ENCODE measurements at regions not wholly inside any gene's neighbourhood (a gene's known extent, or its start where the extent isn't known, plus 50 kb on each side); places are given as distances from the start of the nearest gene placed in this dataset.
"Not testable (repeated sequence)": the region's sequence is repeated elsewhere in the genome, so short reads cannot be mapped to it uniquely, and the experiment has no call there.

DNA sequence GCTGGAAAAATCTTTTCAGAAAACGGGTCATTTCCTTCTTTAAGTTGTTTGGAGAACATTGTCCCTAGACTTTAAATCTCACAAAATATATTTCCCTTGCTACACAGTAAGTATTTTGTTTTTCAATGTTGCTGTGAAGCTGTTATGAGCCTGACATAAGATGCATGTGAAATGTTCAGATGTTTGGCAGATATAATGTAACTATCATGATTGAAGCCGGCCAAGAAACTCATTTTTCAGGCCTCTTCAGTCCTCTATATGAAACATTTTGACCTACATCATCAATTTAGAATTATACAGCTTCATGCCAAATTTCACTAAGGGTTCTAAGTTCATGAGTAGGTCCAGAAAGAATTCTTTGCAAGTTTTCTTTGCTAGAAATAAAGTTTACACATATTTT is 133.8 kb downstream of the JRKL start:
- no peak for FAIRE-seq

DNA sequence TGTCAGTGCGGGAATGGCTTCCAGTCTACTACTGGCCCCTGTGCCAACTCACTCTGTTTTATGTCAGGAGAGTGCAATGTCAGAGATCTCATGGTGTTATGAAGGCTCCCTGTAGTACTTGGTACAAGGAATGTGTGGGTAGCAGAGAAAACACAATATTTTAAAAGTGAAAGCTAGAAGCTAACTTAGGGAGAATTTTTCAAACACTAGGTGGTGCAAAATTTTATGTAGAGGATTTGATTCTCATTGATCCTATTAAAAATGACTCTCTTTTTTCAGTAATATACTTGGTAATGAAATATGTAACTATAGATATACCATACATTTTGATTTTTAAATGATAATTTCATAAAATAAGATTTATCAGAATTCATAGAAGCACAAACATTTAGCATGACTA is 134.7 kb downstream of the JRKL start:
- no peak for FAIRE-seq

DNA sequence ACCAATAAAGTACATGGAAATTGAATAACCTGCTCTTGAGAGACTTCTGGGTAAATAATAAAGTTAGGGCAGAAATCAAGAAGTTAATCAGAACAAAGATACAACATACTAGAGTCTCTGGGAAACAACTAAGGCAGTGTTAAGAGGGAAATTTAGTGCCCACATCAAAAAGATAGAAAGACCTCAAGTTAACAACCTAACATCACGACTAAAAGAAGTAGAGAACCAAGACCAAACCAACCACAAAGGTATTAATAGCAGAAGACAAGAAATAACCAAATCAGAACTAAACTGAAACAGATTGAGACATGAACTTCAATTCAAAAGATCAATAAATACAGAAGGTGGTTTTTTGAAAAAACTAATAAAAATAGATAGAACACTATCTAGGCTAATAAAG is 140.7 kb downstream of the JRKL start:
- FAIRE-seq = no peak

DNA sequence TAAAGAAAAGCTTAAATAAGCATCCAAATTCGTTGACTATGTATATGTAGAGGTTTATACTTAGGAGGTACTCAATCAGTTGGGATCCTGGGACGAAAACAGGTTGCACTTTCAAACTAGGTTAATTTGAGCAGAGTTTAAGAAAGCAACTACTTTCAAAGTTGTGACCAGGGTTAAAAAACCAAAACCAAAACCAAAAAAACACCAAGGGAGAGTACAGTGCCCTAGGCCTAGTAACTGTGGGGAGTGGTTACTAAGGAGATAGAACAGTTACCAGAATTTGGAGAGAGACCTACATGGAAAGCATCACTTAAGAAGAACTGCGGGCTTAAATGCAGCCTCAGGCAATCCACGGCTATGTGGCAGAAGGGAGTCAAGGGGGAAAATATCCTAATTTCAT is 148.3 kb downstream of the JRKL start:
- FAIRE-seq = no peak

DNA sequence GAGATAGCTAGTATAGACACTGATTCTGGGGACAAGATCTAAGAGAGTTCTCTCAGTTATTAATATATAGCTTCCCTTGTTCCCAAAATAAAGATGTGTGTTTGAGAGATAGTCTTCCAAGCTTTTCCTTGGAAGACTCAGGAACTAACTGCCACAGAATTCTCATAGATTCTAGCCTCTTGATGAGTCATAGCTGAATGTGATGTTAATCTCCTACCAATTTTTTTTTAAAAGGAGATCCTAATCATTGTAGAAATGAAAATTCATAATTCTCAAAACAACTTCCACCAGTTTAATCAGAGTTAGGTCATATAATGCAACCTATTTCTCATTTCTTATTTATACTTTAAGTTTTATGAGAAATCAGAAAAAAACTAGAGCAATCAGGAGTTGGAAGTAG is 148.8 kb downstream of the JRKL start:
- FAIRE-seq = no peak

DNA sequence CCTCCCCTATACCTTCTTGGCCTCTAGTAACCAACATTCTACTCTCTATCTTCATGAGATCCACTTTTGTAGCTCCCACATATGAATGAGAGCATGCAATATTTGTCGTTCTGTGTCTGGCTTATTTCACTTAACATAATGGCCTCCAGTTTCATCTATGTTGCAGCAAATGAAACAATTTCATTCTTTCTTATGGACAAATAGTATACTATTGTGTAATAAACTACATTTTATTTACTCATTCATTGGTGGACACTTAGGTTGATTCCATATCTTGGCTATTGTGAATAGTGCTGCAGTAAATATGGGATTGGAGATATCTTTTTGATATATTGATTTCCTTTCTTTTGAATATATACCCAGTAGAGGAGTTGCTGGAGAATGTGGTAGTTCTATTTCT is 151.1 kb downstream of the JRKL start:
- no peak for FAIRE-seq

DNA sequence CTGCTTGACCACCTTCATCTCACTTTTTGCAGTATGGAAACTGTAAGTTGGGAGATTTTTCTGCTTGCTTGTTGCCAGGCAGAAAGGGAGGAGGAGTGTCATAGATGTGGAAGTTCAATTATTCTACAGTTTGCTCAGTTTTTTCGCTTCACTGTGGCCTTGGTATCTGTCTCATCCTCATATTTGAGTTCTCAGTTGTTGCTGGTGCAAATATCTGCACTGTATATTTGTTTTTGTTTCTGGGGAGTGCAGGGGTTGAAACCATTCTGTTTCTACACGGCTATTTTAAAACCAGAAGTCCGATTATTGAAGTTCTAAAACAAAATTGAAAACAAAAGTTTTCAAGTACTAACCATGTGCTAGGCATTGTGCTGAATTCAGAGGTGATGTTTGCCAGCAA is 153.4 kb downstream of the JRKL start:
- no peak for FAIRE-seq

DNA sequence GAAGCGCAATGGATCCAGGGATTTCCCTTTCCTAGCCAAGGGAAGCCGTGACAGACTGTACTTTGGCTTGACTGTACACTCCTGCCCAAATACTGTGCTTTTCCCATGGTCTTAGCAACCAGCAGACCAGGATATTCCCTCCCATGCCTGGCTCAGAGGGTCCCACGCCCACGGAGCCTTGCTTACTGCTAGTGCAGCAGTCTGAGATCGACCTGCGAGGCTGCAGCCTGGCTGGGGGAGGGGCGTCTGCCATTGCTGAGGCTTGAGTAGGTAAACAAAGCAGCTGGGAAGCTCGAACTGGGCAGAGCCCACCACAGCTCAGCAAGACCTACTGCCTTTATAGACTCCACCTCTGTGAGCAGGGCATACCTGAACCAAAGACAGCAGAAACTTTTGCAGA is 155.4 kb downstream of the JRKL start:
- FAIRE-seq = not testable (repeated sequence)

DNA sequence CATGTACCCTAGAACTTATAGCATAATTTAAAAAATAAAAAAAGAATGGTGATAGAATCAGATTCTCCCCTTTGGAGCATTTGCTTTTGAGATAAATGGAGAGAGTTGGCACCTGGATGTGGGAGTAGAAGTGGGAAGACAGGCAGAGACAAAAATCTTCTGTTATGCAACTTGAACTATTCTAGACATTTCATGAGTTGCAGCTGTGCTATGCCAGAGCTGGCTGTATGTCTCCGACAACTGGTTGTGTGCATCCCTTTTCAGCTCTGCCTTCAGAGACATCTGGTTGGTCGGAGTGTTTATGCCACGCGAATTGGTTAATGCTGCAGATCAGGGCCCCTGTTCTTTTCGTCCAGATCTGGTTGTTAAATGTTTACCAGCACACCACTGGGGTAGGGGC is 161.3 kb downstream of the JRKL start:
- no peak for FAIRE-seq

DNA sequence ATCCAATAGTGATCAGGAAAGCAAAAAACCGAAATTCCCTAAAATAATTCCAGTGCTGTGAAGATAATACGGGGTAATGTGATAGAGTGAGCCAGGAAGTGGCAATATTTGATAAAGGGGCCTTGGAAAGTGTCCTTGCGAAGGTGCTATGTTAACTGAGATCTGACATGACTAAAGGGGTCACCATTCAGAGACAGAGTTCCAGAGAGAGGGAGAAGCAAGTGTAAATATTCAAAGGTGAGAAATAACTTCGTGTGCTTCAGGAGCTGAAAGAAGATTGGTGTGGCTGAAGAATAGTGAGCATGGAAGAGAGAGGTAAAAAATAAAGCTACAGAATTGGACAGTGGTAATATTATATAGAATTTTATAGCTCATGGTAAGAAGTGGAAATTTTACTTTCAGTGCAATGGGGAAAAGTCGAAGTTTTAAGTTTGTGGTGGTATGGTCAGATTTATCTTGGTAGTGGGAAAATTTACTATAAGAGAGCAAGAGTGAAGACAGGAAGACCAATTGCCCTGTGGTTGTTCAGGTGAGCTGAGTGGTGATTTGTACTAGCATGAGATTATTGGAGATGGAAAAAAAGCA is 164.5 kb downstream of the JRKL start:
- FAIRE-seq = no peak

DNA sequence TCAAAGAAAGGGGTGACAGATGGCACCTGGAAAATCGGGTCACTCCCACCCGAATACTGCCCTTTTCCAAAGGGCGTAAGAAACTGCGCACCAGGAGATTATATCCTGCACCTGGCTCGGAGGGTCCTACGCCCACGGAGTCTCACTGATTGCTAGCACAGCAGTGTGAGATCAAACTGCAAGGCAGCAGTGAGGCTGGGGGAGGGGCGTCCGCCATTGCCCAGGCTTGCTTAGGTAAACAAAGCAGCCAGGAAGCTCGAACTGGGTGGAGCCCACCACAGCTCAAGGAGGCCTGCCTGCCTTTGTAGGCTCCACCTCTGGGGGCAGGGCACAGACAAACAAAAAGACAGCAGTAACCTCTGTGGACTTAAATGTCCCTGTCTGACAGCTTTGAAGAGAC is 166.0 kb downstream of the JRKL start:
- not testable (repeated sequence) for FAIRE-seq

DNA sequence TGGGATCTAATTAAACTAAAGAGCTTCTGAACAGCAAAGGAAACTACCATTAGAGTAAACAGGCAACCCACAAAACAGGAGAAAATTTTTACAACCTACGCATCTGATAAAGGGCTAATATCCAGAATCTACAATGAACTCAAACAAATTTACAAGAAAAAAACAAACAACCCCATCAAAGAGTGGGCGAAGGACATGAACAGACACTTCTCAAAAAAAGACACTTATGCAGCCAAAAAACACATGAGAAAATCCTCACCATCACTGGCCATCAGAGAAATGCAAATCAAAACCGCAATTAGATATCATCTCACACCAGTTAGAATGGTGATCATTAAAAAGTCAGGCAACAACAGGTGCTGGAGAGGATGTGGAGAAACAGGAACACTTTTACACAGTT is 170.9 kb downstream of the JRKL start:
- FAIRE-seq = not testable (repeated sequence)

DNA sequence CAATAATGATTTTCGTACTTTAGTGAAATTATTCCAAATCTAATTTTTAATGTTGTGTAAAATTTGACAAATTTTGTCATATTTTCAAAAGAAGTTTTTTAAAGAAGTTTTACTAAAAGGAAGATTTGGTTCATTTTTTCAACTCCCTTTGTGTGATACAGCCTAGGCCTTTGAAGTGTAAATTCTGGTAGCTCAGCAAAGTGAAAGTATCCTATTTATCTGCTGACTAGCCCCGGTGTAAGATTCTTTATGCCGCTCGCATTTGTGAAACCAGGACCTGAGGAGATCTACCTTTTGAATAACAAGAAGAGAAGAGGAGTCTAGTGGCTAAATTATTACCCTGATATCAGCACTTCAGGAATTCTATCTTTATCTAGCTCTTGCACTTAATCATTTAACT is 177.4 kb downstream of the JRKL start:
- no peak for FAIRE-seq

DNA sequence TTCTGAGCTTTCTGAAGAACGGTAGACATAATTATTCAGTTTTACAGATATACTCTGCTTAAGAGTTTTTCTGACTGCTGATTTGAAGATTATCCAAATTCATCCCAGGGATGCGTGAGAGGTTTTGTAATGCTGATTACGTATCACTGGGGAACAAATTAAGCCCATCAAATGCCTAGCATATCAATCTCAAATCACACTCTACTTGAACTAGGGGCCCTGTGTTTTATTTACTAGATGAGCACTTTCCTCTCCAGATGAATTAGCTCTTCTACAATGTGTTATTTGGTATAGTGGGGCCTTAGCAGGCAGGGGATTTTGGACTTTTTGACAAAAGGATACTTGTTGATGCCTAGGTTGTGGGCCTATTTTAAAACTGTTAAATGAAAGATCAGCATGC is 177.9 kb downstream of the JRKL start:
- no peak for FAIRE-seq

DNA sequence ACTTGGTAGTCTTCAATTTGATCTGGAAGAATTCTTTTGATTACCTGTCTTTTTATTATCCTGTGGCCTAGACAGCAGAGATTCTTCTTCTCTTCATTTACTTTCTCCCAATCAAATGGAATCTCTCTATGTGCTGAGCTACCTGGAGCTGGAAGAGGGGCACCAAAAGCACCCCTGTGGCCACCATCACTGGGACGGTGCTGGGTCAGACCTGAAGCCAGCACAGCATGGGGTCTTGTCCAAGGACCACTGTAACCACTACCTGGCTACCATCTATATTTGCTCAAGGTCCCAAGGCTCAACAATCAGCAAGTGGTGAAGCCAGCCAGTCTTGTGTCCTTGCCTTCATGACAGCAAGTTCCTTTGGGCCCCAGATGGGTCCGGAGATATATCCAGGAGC is 186.6 kb downstream of the JRKL start:
- no peak for FAIRE-seq

DNA sequence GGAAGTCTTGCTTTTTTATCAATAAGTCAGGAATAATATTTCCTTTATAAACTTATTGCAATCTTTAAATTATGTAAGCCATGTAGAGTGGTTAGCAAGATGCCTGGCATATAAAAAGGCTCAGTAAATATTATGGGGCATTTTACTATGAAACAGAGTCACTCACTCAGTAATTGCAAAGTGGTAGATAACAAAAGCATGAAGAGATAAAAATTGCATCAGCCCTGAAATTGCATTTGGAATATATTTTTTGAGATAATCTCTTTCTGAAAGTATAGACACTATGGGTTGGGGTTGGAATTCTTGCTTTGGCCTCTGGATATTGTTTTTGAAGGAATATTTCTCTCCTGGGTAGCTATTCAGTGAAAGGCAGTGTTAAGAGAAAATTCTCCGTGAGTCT is 188.6 kb downstream of the JRKL start:
- FAIRE-seq = no peak

DNA sequence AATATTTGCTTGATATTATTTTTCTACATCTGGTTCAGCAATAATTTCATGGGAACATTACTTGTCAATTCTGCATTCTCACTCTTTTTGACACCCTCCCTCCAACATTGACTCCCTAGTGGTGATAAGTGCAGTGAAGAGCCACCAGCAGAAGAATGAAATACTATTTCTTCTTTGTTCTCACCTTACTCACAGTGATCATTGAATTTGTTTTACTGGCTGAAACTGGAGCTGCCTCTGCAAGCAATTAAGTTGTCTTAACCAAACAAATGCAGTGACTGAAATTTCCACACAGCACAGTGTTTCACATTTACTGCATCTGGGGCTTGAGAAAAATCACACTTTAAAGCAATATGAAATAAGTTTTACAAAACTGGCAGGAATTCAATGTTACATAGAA is 189.8 kb downstream of the JRKL start:
- no peak for FAIRE-seq

DNA sequence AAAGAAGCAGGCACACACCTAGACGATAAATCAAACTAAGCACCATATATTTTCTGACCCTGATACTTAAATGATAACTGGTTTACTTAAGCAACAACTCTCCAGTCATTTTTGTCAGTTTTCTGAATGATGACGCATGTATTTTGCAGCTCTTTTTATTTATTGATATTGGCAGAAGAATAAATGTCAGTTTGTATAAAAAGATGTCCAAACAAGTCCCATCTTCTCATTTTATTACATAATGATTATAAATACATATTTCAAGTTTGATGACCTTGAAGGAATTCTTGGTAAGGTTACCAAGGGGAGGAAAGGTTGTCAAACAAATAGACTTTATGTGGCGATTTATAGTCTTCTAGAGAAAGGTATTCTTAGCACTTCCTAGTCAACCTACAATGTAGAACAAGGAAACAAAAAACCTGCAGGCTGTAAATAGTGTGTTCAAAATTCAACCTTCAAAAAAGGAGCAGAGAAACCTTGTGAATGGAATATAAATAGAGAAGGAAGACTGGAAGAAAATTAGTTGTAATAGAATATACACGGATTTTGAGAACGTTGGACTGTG is 190.7 kb downstream of the JRKL start:
- FAIRE-seq = no peak

DNA sequence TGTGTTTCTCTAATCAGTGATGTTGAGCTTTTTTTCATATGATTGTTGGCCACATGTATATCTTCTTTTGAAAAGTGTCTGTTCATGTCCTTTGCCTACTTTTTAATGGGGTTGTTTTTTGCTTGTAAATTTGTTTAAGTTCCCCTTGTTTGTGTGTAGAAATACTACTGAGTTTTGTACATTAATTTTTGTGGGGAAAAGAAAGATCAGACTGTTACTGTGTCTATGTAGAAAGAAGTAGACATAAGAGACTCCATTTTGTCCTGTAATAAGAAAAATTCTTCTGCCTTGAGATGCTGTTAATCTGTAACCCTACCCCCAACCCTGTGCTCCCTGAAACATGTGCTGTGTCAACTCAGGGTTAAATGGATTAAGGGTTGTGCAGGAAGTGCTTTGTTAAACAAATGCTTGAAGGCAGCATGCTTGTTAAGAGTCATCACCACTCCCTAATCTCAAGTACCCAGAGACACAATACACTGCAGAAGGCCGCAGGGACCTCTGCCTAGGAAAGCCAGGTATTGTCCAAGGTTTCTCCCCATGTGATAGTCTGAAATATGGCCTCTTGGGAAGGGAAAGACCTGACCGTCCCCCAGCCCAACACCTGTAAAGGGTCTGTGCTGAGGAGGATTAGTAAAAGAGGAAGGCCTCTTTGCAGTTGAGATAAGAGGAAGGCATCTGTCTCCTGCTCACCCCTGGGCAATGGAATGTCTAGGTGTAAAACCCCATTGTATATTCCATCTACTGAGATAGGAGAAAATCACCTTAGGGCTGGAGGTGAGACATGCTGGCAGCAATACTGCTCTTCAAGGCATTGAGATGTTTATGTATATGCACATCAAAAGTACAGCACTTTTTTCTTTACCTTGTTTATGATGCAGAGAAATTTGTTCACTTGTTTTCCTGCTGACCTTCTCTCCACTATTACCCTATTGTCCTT is 196.4 kb downstream of the JRKL start:
- FAIRE-seq = not testable (repeated sequence)

DNA sequence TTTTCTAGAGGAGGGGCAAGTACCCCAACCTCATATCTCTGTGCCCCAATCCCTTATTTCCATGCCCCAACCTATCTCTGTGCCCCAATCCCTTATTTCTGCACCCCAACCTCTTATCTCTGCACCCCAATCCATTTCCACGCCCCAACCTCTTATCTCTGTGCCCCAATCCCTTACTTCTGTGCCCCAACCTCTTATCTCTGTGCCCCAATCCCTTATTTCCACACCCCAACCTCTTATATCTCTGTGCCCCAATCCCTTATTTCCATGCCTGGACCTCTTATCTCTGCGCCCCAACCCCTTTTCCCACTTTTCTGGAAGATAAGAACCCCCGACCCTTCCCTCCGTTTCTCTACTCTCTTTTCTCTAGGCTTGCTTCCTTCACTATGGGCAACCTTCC is 199.0 kb downstream of the JRKL start:
- not testable (repeated sequence) for FAIRE-seq

DNA sequence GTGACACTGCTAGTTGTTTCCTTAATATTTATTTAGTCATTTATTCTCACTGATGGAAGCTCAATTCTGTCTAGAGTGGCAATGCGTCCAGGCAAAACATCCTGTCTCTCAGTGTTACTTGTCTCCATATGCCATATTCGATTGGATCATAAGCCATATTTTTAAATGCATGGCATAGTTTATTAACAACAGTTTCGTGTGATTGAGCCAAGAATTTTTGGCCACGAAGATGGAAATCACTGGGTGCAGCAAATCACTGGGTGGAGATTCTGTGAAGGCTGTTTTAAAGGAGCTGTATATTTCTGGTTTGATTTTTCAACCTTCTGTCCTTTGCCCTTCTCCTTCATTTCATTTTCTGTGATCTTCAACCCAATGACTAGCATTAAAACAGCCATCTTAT is 205.2 kb downstream of the JRKL start:
- no peak for FAIRE-seq

DNA sequence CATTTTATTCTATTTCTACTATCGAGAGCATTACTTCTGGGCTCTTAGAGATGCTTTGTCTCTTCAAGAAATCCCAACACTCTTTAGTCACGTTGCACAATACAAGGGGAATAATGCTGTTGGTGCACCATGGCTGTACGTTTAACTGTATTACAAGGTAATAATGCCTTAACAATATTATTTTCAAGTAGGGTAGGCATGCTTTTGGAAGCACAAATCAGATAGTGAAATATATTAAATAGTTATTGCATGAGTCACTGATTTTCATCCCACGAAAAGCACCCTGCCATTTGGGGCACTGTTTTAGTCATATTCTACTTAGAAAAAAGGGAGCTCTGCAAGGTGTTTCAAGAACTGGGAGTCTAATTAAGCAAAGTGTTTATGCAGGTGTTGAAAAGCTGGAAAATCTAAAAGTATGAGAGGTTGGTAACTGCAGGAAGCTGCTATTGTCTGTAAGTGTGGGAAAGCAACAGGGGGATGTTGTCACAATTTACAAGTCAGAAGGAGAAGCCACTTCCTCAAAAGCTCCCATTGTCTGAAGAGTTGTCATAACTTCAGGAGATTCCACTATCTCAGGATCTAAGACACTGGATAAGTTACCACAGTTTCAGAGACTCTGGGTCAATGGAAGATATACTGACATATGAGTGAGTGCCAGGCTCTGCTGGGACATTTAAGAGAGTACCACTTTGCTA is 218.2 kb downstream of the JRKL start:
- FAIRE-seq = no peak

DNA sequence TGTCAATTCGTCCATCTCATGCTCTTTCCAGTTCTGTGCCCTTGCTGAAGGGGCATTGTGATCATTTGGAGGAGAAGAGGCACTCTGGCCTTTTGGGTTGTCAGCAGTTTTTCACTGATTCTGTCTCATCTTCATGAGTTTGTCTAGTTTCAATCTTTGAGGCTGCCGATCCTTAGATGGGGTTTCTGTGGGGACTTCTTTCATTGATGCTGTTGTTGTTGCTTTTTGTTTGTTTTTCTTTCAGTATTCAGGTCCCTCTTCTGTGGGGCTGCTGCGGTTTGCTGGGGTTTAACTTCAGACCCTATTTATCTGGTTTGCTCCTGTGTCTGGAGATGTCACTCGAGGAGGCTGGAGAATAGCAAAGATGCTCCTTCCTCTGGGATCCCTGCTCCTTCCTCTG is 224.3 kb downstream of the JRKL start:
- no peak for FAIRE-seq

DNA sequence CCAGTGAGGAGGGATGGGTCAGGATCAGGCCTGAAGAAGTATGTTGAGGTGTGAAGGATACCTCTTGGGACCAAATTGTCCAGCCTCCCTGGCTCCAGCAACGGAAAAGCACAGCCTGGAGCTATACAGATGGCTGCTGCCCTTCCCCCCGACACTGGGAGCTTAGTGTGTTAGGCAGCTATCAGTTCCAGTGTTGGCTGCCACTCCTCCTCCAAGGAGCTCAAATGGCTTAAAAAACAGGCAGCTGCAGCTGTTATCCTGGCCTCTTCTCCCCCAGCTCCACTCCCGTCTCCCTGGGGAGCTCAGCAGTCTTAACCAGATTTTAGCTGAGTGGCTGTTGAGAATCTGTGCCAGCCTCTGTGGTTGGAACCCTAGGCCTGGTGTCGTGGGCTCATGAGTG is 225.0 kb downstream of the JRKL start:
- FAIRE-seq = no peak

Data from G401.6 (cell line).